Peyer's patch (tissue), 4 donors: ENCODE measurements at regions not wholly inside any gene's neighbourhood (a gene's known extent, or its start where the extent isn't known, plus 50 kb on each side); places are given as distances from the start of the nearest gene placed in this dataset.

Experiments
- DNase-seq, 3 donors: peaks; one replicate each; pipeline ENCODE4 v3.0.0-alpha.2; 2017 to 2019
- H3K27ac ChIP-seq, 4 donors: fragments of 200-600 bp; sonication (generic); one replicate each; pipeline ENCODE4 v1.5.1; 2016 to 2019
- H3K27me3 ChIP-seq, 2 donors: fragments of 200-600 bp; sonication (generic); one replicate each; pipeline ENCODE4 v1.5.1; 2019
- H3K36me3 ChIP-seq, 3 donors: fragments of 200-600 bp; sonication (generic); one replicate each; pipeline ENCODE4 v1.5.1; 2016 to 2019
- H3K4me1 ChIP-seq, 4 donors: fragments of 200-600 bp; sonication (generic); one replicate each; pipeline ENCODE4 v1.5.1; 2016 to 2019
- H3K4me3 ChIP-seq, 4 donors: fragments of 200-600 bp; sonication (generic); 1 replicate in 3 of 4; 2 replicates in 1 of 4; pipeline ENCODE4 v1.5.1; 2016 to 2019; ENCODE audit warnings: mild to moderate bottlenecking in 1 of 4
- H3K9me3 ChIP-seq, 4 donors: fragments of 200-600 bp; sonication (generic); one replicate each; pipeline ENCODE4 v1.5.1; 2016 to 2019; ENCODE audit warnings: mild to moderate bottlenecking in 1 of 4
- POLR2A ChIP-seq, 2 donors: fragments of 450-650 bp; IDR thresholded peaks; one replicate each; pipeline ENCODE4 v1.5.1; 2017; ENCODE audit warnings: antibody characterized with exemption in 2 of 2, mild to moderate bottlenecking in 2 of 2, moderate library complexity in 2 of 2
- TF ChIP-seq, protein P1 (sequence below), 6 experiments: fragments of 450-650 bp in 4 of 6; fragments of 200-600 bp in 2 of 6; sonication (generic) in 1 of 6; IDR thresholded peaks; one replicate each; pipeline ENCODE4 v1.5.1; 2017 to 2019; ENCODE audit warnings: antibody characterized with exemption in 6 of 6, mild to moderate bottlenecking in 3 of 6, moderate library complexity in 1 of 6

DNA sequence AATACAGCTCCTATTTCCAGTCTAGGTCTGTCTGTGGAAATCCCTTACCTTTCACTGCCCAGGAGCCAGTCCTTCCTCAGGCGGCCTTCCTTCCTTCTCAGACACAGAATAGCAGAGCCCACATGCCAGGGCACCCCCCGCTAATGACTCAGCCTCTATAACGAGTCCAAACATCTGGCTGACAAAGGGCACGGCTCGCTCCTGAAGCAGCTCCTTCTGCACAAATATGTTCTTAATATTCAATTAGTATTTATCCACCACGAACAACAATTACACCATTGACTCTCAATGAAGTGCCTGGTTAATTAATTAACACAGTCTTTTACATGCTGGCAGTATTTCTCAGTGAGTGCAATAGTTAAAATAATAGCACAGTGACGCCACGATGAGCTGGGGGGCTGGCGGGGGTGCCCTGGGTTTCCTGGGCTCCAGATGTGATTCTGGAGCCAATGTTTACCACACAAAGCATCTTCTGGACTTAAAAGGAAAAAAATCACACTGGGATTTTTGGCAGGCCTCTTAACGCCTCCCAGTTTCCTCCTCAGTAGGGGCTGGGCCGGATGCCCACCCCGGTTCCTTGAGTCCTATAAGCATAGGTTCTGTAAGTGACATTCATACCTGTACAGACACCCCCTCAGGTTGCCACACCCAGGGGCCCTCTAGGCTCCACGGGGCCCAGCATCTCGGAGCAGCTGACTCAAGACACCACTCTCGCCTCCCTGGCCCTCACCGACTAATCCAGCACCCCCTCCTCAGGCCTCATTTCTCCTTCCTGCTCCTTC, 158.6 kb upstream of the MLN start:
- Histone ChIP-seq H3K36me3 (no peaks in the 10 kb centered on the region), H3K27ac (no peak overlapping the region), H3K4me3 (no peak overlapping the region), H3K9me3 (peaks cover 0 to 3% (median 0%) of the 10 kb centered on the region in 4 donors), H3K27me3 (no peaks in the 10 kb centered on the region), H3K4me1 (no peaks in the 10 kb centered on the region)
- TF ChIP-seq, protein P1, sequence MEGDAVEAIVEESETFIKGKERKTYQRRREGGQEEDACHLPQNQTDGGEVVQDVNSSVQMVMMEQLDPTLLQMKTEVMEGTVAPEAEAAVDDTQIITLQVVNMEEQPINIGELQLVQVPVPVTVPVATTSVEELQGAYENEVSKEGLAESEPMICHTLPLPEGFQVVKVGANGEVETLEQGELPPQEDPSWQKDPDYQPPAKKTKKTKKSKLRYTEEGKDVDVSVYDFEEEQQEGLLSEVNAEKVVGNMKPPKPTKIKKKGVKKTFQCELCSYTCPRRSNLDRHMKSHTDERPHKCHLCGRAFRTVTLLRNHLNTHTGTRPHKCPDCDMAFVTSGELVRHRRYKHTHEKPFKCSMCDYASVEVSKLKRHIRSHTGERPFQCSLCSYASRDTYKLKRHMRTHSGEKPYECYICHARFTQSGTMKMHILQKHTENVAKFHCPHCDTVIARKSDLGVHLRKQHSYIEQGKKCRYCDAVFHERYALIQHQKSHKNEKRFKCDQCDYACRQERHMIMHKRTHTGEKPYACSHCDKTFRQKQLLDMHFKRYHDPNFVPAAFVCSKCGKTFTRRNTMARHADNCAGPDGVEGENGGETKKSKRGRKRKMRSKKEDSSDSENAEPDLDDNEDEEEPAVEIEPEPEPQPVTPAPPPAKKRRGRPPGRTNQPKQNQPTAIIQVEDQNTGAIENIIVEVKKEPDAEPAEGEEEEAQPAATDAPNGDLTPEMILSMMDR (IDR thresholded peaks at IDR 0.05): no peak
- TF ChIP-seq POLR2A (IDR thresholded peaks at IDR 0.05): no peak
- peak in 1 of 3 donors; percentile 38 for DNase-seq

DNA sequence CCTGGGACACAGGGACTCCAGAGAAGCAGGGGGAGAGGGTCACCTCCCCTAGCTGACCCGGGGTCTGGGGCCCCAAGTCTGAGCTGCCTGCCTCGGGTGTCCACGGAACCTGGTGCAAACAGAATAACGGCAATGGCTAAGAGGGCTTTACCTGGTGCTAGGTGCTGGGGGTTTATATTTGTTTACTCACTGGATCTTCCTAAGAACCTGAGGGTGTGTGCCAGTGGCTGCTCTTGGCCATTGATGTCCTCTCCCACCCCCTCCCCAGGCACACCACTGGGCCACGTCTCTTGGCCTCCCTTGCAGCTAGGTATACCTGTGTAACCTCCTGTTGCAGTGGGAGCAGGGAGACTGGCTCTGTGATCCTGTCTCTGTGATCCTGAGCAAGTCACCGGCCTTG, 157.9 kb upstream of the MLN start:
- Histone ChIP-seq H3K27me3 (no peaks in the 10 kb centered on the region), H3K27ac (no peak overlapping the region), H3K9me3 (peaks cover 0 to 3% (median 0%) of the 10 kb centered on the region in 4 donors), H3K4me3 (no peak overlapping the region), H3K4me1 (no peaks in the 10 kb centered on the region), H3K36me3 (no peaks in the 10 kb centered on the region)
- TF ChIP-seq, protein P1 (IDR thresholded peaks at IDR 0.05): no peak
- no peak for TF ChIP-seq POLR2A (IDR thresholded peaks at IDR 0.05)
- peak in 1 of 3 donors; percentile 21 for DNase-seq

DNA sequence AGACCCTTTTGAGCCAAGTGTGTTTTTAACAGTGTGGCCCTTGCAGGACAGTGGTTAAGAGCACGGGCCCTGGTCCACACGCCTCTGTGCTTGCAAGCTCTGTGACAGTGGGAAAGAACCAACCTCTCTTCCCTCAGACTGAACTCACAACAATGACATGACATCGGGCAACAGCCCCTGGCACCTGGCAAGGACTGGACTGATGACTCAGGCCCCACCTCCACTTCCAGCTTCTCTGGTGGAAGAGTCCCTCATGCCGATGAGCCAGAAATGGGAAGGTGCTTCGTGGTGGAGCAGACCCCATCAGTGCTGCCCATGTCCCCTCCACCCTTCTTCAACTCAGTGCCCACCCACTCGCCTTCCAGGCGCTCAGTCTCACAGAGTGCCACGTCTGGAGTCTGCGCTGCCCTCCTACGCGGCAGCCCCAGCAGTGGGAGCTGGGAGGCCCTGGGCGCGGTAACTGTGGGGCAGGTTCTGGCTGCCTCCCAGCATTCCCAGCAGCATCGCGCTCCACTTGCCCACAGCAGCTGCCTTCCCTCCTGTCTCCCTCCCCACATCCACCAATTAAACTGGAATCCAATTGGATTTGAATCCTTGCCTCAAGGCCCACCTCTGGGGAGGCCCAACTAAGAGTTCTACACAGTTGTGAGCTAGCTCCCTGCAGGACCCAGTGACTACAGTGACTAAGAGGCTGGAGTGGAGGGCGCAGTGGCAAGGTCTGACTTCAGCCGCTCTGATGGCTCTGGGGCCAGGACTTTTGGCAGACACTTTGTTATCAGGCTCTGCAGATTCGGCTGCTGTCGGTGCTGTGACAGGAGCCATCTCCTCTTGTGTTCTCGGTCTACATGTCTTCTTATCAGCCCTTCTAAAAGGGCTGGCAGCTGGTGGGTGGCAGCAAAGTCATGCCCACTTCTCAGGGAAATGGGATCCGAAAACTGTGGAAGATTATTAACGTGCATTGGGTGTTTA, 156.8 kb upstream of the MLN start:
- H3K4me1 ChIP-seq: no peaks in the 10 kb centered on the region

DNA sequence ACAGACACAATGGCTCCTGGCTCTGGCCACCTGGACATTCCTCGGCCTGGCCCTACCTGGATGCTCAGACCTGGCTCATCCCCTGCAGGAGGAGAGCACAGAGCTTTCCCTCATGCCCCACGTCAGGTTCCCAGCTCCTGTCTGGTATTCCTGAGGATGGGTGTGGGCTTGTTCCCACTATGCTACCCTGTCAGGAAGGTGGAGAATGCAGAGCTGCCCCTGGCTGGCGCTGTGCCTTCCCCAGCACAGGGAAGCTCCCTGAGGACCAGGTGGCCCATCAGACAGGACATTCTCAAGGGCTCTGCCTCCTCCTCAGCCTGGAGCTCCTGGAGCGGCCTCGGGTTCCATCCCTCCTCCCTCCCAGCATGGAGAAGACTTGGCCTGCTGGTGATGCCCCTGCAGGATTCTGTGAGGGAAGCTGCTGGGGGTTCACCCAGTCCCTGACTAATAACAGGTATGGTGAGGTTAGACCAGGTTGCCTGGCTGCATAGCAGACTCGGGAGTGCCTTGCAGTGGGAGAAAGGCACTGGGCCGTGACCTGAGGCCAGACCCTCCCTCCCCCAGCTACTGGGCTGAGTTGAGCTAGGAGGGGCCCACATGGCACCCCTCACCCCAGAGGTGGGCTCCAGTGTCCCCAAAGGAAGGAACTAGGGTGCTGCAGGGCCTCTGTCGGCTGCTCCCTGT, 156.0 kb upstream of the MLN start:
- DNase-seq: peak in 1 of 3 donors; percentile 31
- H3K9me3 ChIP-seq: peaks cover 0 to 3% (median 0%) of the 10 kb centered on the region in 4 donors
- no peaks in the 10 kb centered on the region for H3K27me3 ChIP-seq
- no peaks in the 10 kb centered on the region for H3K4me1 ChIP-seq
- no peaks in the 10 kb centered on the region for H3K36me3 ChIP-seq
- H3K27ac ChIP-seq: no peak overlapping the region
- TF ChIP-seq, protein P1 (IDR thresholded peaks at IDR 0.05): no peak
- TF ChIP-seq POLR2A (IDR thresholded peaks at IDR 0.05): no peak
- no peak overlapping the region for H3K4me3 ChIP-seq

More for the DNA sequence above, 156.8 kb upstream of the MLN start:
- TF ChIP-seq, protein P1 (IDR thresholded peaks at IDR 0.05): no peak
- no peak for TF ChIP-seq POLR2A (IDR thresholded peaks at IDR 0.05)
- DNase-seq: no peak
- Histone ChIP-seq H3K27me3 (no peaks in the 10 kb centered on the region), H3K36me3 (no peaks in the 10 kb centered on the region), H3K9me3 (peaks cover 0 to 3% (median 0%) of the 10 kb centered on the region in 4 donors), H3K4me3 (no peak overlapping the region), H3K27ac (no peak overlapping the region)

DNA sequence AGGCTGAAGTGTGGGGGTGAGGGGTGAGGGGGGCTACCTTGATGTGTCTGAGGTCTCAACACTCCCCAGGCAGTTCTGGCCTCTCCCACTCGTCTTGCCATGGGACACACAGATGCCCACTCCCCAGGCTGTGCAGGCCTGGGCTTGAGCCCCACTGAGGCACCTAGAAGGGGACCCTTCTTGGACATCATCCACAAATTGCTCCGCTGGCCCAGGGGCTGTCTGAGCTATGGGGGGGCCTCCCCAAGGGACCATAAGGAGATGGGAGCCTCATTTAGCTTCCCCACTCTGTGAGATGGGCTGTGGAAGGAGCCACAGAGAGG, 155.5 kb upstream of the MLN start:
- no peak overlapping the region for H3K4me3 ChIP-seq
- H3K4me1 ChIP-seq: no peaks in the 10 kb centered on the region
- H3K36me3 ChIP-seq: no peaks in the 10 kb centered on the region
- TF ChIP-seq POLR2A (IDR thresholded peaks at IDR 0.05): no peak
- TF ChIP-seq, protein P1 (IDR thresholded peaks at IDR 0.05): no peak
- DNase-seq: peak in 1 of 3 donors; percentile 27
- peaks cover 0 to 3% (median 0%) of the 10 kb centered on the region in 4 donors for H3K9me3 ChIP-seq
- no peak overlapping the region for H3K27ac ChIP-seq
- no peaks in the 10 kb centered on the region for H3K27me3 ChIP-seq
